Cardiac muscle cell (in vitro differentiated cells and primary cell): ENCODE measurements at regions not wholly inside any gene's neighbourhood (a gene's known extent, or its start where the extent isn't known, plus 50 kb on each side); places are given as distances from the start of the nearest gene placed in this dataset.

ENCODE experiments used
- DNase-seq, 2 donors: peaks; one replicate each; pipeline versions ENCODE4 v3.0.0 to v3.0.0-alpha.2; 2010 to 2017; ENCODE audit warnings: low read depth in 1 of 2, low spot score in 1 of 2
- H3K27ac ChIP-seq: fragments of 200-600 bp; sonication (generic); 2 replicates; pipeline ENCODE4 v1.5.1; 2016
- H3K27me3 ChIP-seq: fragments of 200-600 bp; sonication (generic); 2 replicates; pipeline ENCODE4 v1.6.0; 2016; ENCODE audit warnings: control low read depth
- H3K36me3 ChIP-seq: fragments of 200-600 bp; sonication (generic); 2 replicates; pipeline ENCODE4 v1.5.1; 2016; ENCODE audit warnings: control low read depth
- H3K4me1 ChIP-seq: fragments of 200-600 bp; sonication (generic); 2 replicates; pipeline ENCODE4 v1.8.1; 2017; ENCODE audit warnings: low read depth, mild to moderate bottlenecking, mixed run types
- H3K4me3 ChIP-seq: fragments of 200-600 bp; sonication (generic); 2 replicates; pipeline ENCODE4 v1.5.1; 2016; ENCODE audit warnings: mild to moderate bottlenecking
- H3K9me3 ChIP-seq: fragments of 200-600 bp; sonication (generic); 2 replicates; pipeline ENCODE4 v1.5.1; 2017; ENCODE audit warnings: low read depth, mild to moderate bottlenecking, control low read depth
- TF ChIP-seq, protein P1 (sequence below): IDR thresholded peaks from 2 replicates; pipeline ENCODE4 v1.5.1; 2012; ENCODE audit warnings: low read depth, mild to moderate bottlenecking, low read length

DNA sequence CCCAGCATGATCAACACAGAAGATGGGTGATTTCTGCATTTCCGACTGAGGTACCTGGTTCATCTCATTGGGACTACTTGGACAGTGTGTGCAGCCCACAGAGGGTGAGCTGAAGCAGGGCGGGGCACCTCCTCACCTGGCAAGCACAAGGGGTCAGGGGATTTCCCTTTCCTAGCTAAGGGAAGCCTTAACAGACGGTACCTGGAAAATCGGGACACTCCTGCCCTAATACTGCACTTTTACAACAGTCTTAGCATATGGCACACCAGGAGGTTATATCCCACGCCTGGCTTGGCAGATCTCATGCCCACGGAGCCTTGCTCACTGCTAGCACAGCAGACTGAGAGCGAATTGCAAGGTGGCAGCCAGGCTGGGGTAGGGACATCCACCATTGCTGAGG is 92.9 kb upstream of the GRID2 start:
- Histone ChIP-seq H3K4me3 (no peak overlapping the region), H3K4me1 (no peaks in the 10 kb centered on the region), H3K27me3 (no peaks in the 10 kb centered on the region), H3K36me3 (no peaks in the 10 kb centered on the region), H3K27ac (no peak overlapping the region), H3K9me3 (no peaks in the 10 kb centered on the region)
- no peak for DNase-seq
- TF ChIP-seq, protein P1, sequence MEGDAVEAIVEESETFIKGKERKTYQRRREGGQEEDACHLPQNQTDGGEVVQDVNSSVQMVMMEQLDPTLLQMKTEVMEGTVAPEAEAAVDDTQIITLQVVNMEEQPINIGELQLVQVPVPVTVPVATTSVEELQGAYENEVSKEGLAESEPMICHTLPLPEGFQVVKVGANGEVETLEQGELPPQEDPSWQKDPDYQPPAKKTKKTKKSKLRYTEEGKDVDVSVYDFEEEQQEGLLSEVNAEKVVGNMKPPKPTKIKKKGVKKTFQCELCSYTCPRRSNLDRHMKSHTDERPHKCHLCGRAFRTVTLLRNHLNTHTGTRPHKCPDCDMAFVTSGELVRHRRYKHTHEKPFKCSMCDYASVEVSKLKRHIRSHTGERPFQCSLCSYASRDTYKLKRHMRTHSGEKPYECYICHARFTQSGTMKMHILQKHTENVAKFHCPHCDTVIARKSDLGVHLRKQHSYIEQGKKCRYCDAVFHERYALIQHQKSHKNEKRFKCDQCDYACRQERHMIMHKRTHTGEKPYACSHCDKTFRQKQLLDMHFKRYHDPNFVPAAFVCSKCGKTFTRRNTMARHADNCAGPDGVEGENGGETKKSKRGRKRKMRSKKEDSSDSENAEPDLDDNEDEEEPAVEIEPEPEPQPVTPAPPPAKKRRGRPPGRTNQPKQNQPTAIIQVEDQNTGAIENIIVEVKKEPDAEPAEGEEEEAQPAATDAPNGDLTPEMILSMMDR = no peak

DNA sequence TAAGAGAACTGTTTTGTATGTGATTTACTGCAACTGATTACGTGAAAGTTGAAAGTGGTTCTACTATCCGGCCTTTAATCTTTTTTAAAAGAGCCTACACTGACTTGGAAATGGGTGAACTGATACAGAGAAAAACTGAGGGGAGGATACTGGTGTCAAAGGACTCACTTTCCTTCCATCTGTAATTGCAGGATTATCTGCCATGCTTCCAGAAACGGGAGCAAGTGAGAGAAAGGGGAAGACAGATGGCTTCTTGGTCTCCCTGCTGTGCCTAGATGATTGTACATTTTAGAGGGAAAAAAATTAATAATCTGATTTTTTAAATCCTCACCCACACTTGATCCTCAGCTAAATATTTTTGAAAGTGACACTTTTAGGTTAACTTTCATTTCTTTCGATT is 88.3 kb upstream of the GRID2 start:
- H3K27ac ChIP-seq = no peak overlapping the region
- DNase-seq = no peak
- H3K27me3 ChIP-seq = no peaks in the 10 kb centered on the region
- H3K36me3 ChIP-seq = no peaks in the 10 kb centered on the region
- TF ChIP-seq, protein P1 = no peak
- no peaks in the 10 kb centered on the region for H3K4me1 ChIP-seq
- no peak overlapping the region for H3K4me3 ChIP-seq
- H3K9me3 ChIP-seq = no peaks in the 10 kb centered on the region

DNA sequence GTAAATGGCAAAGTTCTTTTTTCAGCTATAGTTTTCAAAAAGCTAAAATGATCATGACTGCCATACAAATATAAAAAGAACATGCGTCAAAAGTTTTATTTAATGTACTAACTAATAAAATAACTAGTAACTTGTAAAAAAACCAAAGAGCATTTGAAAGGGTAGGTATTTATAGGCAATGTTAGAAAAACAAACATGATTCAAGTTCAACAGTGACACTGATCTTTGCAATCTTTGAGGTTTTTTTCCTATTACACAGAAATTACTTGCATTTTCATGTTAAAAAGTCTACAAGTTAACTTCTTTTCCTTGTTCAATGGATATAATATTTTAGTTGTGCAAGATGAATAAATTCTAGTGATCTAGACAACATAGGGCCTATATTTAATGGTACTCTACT is 72.3 kb upstream of the GRID2 start:
- TF ChIP-seq, protein P1 = no peak
- Histone ChIP-seq H3K9me3 (no peaks in the 10 kb centered on the region), H3K4me3 (no peak overlapping the region), H3K36me3 (no peaks in the 10 kb centered on the region), H3K27me3 (no peaks in the 10 kb centered on the region), H3K4me1 (no peaks in the 10 kb centered on the region), H3K27ac (no peak overlapping the region)
- no peak for DNase-seq

DNA sequence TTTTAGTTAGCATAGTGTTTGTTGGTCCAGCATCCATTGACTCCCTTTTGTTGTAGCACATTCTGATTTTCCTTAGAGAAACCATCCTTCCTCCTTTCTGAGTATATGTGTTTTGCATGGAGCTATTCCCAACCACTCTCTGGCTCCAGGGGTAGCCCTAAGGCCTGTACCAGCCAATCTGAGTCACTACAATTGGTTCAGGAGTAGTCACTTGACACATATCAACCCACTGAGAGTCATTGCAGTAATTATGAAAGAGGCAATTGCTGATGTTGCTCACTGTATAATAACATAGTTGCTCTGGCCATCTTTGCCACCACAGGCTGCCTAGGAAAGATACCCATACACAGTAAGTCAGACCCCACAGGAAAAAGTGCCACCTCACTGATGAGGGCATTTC is 71.2 kb upstream of the GRID2 start:
- DNase-seq = no peak
- Histone ChIP-seq H3K27ac (no peak overlapping the region), H3K4me3 (no peak overlapping the region), H3K4me1 (no peaks in the 10 kb centered on the region), H3K36me3 (no peaks in the 10 kb centered on the region), H3K9me3 (no peaks in the 10 kb centered on the region), H3K27me3 (no peaks in the 10 kb centered on the region)
- TF ChIP-seq, protein P1 = no peak

DNA sequence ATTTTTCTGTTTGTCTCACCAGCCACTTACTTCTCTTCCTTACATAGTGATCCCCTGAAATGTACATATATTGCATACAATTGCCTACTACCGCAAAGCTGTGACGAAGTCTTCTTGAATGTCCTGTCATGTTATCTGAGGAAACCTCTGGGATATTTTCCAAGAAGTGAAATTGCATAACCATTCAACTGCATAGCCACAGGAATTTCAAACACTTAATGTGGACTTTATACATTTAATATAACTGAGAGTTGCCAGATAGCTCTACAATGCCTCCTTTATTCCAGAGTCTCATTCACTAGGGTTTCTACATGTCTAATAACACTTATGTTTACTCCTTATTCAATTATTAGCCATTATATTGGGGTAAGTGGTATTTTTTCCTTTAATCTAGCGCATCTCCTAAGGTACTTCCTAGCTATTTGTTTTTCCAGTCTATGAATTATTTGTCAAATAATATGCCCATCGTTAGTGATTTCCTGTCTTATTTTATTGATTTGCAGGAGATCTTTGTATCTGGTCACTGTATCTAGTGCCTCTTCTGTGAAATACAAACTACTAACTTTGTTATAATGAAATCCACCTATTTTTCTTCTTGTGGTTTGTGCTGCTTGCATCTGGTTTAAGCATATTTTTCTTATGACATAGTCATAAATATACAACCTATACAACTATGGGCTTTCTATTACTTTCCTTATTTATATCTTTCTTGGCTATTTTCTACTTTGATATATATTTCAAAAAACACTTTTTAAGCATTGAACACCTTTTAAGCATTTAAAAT is 69.2 kb upstream of the GRID2 start:
- H3K27me3 ChIP-seq = no peaks in the 10 kb centered on the region
- H3K4me3 ChIP-seq = no peak overlapping the region
- H3K27ac ChIP-seq = no peak overlapping the region
- H3K4me1 ChIP-seq = no peaks in the 10 kb centered on the region
- H3K36me3 ChIP-seq = no peaks in the 10 kb centered on the region
- peak in 1 of 2 donors; percentile 99 for DNase-seq
- TF ChIP-seq, protein P1 = no peak
- no peaks in the 10 kb centered on the region for H3K9me3 ChIP-seq
